ENCODE measurements at regions not wholly inside any gene's neighbourhood (a gene's known extent, or its start where the extent isn't known, plus 50 kb on each side); places are given as distances from the start of the nearest gene placed in this dataset.

DNA sequence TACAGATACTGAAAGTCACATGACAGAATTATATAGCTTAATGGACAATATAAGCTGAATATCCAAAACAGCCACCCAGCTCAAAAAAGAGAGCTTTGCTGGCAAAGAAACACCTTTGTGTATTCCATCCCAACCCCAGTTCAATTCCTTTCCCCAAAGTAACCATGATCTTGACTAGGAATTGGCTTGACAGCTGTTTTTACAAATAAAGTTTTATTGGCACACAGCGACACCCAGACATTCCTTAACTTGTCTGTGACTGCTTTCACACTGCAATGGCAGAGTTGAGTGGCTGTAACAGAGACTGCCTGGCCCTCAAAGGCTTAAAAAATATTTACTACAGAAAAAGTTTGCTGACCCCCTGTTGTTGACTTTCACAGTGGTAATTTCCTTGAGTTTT lies 264.0 kb upstream of the TSHZ2 start:
- TF ChIP-seq, protein P1, sequence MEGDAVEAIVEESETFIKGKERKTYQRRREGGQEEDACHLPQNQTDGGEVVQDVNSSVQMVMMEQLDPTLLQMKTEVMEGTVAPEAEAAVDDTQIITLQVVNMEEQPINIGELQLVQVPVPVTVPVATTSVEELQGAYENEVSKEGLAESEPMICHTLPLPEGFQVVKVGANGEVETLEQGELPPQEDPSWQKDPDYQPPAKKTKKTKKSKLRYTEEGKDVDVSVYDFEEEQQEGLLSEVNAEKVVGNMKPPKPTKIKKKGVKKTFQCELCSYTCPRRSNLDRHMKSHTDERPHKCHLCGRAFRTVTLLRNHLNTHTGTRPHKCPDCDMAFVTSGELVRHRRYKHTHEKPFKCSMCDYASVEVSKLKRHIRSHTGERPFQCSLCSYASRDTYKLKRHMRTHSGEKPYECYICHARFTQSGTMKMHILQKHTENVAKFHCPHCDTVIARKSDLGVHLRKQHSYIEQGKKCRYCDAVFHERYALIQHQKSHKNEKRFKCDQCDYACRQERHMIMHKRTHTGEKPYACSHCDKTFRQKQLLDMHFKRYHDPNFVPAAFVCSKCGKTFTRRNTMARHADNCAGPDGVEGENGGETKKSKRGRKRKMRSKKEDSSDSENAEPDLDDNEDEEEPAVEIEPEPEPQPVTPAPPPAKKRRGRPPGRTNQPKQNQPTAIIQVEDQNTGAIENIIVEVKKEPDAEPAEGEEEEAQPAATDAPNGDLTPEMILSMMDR (IDR thresholded peaks at IDR 0.05): no peak
- TF ChIP-seq POLR2A (IDR thresholded peaks at IDR 0.05): no peak
